ENCODE measurements at regions not wholly inside any gene's neighbourhood (a gene's known extent, or its start where the extent isn't known, plus 50 kb on each side); places are given as distances from the start of the nearest gene placed in this dataset.
"Not testable (repeated sequence)": the region's sequence is repeated elsewhere in the genome, so short reads cannot be mapped to it uniquely, and the experiment has no call there.

DNA sequence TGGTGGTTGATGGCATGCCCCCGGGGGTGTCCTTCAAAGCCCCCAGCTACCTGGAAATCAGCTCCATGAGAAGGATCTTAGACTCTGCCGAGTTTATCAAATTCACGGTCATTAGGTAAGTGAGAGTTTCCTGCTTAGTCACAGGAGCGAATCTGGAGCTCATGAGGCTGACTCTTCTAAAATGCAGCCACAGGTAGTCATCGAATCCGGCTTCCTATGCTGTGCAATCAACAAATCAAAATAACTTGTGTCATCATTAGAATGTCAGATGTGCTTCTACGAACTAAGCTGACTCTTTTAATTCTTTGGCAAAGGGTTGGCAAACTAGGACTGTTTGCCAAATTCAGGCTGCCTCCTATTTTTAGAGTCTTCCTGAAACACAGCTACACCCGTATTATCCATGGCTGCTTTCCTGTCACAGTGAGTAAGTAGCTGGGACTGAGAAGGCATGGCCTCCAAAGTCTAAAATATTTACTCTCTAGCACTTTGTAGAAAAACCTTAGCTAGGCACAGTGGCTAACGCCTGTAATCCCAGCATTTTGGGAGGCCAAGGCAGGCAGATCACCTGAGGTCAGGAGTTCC, 108.0 kb downstream of the NSUN5 start:
- H3F3A ChIP-seq (ENCODE audit: insufficient read depth); H3K4me1 ChIP-seq (ENCODE audit: insufficient read depth); H2AFZ ChIP-seq; H3K9me3 ChIP-seq (ENCODE audit: low read depth); H3K4me3 ChIP-seq; H3K36me3 ChIP-seq (ENCODE audit: low read depth); H3K9ac ChIP-seq; H3K9me2 ChIP-seq (ENCODE audit: insufficient read depth); H3K4me2 ChIP-seq (ENCODE audit: unreplicated experiment); H3K27me3 ChIP-seq (replicated peaks; ENCODE audit: insufficient read depth); in situ Hi-C loops (cut with MboI); DNase-seq; H4K20me1 ChIP-seq (ENCODE audit: insufficient read depth); H3K79me2 ChIP-seq (ENCODE audit: insufficient read depth); H3K27ac ChIP-seq: not testable (repeated sequence)
- no CpG with 5 or more reads among the region's 9 CpGs for WGBS, 2 experiments (ENCODE audit: low coverage in 1 of 2, low lambda C conversion rate in 2 of 2, missing lambda C conversion rate in 2 of 2)

DNA sequence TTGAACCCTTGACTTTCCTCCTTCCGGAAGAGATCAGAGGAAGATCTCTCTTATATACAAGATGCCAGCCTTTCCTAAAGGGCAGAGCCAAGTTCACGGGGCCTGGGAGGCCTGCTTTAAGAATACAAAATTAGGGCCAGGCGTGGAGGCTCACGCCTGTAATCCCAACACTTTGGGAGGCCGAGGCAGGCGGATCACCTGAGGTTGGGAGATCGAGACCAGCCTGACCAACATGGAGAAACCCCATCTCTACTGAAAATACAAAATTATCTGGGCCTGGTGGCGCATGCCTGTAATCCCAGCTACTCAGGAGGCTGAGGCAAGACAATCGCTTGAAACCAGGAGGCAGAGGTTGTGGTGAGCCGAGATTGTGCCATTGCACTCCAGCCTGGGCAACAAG, 108.2 kb upstream of the SPDYE9 start:
- H3K9me3 ChIP-seq (ENCODE audit: low read depth); H3K9me2 ChIP-seq (ENCODE audit: insufficient read depth); H3K27me3 ChIP-seq (replicated peaks; ENCODE audit: insufficient read depth); H3F3A ChIP-seq (ENCODE audit: insufficient read depth); H3K27ac ChIP-seq; H3K36me3 ChIP-seq (ENCODE audit: low read depth); H3K4me2 ChIP-seq (ENCODE audit: unreplicated experiment); H2AFZ ChIP-seq; H3K4me3 ChIP-seq; H3K9ac ChIP-seq; H3K79me2 ChIP-seq (ENCODE audit: insufficient read depth); DNase-seq; in situ Hi-C loops (cut with MboI); H4K20me1 ChIP-seq (ENCODE audit: insufficient read depth); H3K4me1 ChIP-seq (ENCODE audit: insufficient read depth): not testable (repeated sequence)
- WGBS, 2 experiments (ENCODE audit: low coverage in 1 of 2, low lambda C conversion rate in 2 of 2, missing lambda C conversion rate in 2 of 2) = 93 to 94% methylated on average over 8 of the region's 10 CpGs

DNA sequence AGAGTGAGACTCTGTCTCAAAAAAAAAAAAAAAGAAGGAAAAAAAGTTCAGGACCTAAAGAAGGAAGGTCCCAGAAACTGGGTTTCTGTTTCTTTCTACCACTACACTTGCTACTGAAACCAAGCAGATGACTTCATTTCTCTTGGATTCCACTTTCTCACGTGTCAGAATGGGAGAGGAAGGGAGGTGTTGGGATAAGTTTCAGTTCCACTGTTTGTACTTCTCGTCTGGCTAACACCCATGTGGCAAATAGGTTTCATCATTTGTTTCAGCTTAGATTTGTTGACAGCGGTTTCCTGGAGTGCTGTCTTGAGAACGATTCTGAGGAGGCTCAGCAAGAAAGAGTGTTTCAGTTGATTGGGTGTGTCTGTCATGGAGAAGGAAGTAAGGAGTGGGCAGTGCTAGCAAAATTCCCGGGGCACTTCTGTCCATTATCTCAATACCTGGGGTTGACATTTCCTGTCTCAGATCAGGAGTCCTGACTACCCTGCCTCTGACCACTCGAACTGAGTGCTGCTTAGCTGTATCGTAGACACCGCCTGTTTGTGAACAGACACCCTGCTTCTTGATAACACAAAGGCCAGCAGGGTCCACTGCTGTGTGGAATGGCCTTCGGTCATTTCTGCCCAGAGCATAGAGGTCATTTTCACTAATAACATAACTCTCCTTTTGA, 104.8 kb upstream of the SPDYE9 start:
- in situ Hi-C loops (cut with MboI) = not testable (repeated sequence)
- 86 to 100% methylated on average over 3 to 4 of the region's 9 CpGs for WGBS, 2 experiments (ENCODE audit: low coverage in 1 of 2, low lambda C conversion rate in 2 of 2, missing lambda C conversion rate in 2 of 2)

DNA sequence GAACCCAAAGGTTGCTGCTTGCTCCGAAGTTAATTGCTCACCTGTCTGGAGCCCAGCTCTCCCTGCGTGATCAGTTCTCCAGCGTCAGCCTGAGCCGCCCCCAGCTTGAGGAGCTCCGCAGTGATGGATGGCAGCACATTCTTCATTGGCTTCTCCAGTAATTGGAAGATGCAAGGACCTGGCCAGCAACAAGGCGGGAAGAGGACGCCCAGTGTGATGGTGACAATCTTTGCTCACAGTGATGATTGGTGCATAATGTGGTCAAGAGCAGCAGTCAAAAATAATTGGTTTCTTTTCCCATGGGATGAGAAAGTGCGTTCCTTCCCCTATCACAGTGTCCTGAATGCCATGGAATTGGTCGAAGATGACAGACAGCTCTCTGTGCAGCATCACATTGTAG, 102.4 kb upstream of the SPDYE9 start:
- H3K9me2 ChIP-seq (ENCODE audit: insufficient read depth); H2AFZ ChIP-seq; H3K36me3 ChIP-seq (ENCODE audit: low read depth); H3K4me2 ChIP-seq (ENCODE audit: unreplicated experiment); H3K4me1 ChIP-seq (ENCODE audit: insufficient read depth); H3K9ac ChIP-seq; in situ Hi-C loops (cut with MboI); H3F3A ChIP-seq (ENCODE audit: insufficient read depth); H3K27ac ChIP-seq; H3K27me3 ChIP-seq (replicated peaks; ENCODE audit: insufficient read depth); H3K4me3 ChIP-seq; H3K9me3 ChIP-seq (ENCODE audit: low read depth); H3K79me2 ChIP-seq (ENCODE audit: insufficient read depth); DNase-seq; H4K20me1 ChIP-seq (ENCODE audit: insufficient read depth): not testable (repeated sequence)
- WGBS, 2 experiments (ENCODE audit: low coverage in 1 of 2, low lambda C conversion rate in 2 of 2, missing lambda C conversion rate in 2 of 2) = 96 to 100% methylated on average over 5 to 7 of the region's 9 CpGs

More for the DNA sequence above, 104.8 kb upstream of the SPDYE9 start:
- not testable (repeated sequence) for H2AFZ ChIP-seq; H3K9me3 ChIP-seq (ENCODE audit: low read depth); DNase-seq; H3K27ac ChIP-seq; H3K9ac ChIP-seq; H3K4me2 ChIP-seq (ENCODE audit: unreplicated experiment); H4K20me1 ChIP-seq (ENCODE audit: insufficient read depth); H3K9me2 ChIP-seq (ENCODE audit: insufficient read depth); H3K4me3 ChIP-seq; H3F3A ChIP-seq (ENCODE audit: insufficient read depth); H3K27me3 ChIP-seq (replicated peaks; ENCODE audit: insufficient read depth); H3K36me3 ChIP-seq (ENCODE audit: low read depth); H3K79me2 ChIP-seq (ENCODE audit: insufficient read depth); H3K4me1 ChIP-seq (ENCODE audit: insufficient read depth)

DNA sequence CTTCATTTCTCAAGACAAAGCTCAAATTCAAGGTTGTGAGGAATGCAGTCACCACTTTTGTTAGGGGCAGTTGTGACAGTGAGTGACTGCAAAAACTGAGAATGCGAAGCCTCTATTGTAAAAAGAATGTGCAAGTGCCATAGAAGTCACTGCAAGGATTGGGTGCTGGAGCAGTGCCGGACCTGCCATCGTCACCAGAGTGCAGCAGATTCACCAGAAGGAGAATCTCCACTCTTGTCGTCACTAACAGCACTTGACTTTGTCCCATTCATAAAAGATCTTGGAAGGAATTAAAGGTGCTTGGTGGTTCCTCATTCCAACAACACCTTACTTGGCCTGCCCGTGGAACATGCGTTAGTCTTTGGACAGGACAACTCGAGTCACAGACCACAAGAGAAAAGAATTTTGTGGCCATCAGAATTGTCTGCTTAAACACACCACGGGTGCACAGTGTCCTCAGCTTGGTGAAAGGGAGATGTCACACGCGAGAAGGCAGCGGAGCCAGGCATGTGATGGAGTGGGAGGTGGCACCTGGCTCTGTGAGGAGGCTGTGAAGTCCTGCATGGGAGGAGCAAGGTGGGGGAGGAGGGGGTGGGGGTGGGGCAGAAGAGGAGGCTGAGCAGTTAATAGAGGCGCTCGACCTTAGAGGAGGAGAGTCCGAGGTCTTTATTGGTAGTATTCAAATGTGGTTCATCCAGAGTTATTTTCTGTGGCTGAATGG, 100.9 kb upstream of the SPDYE9 start:
- H3F3A ChIP-seq (ENCODE audit: insufficient read depth); H3K9me3 ChIP-seq (ENCODE audit: low read depth); H3K4me3 ChIP-seq; DNase-seq; H3K36me3 ChIP-seq (ENCODE audit: low read depth); H2AFZ ChIP-seq; H3K79me2 ChIP-seq (ENCODE audit: insufficient read depth); H4K20me1 ChIP-seq (ENCODE audit: insufficient read depth); H3K9me2 ChIP-seq (ENCODE audit: insufficient read depth); H3K9ac ChIP-seq; in situ Hi-C loops (cut with MboI); H3K4me1 ChIP-seq (ENCODE audit: insufficient read depth); H3K27ac ChIP-seq; H3K4me2 ChIP-seq (ENCODE audit: unreplicated experiment); H3K27me3 ChIP-seq (replicated peaks; ENCODE audit: insufficient read depth): not testable (repeated sequence)
- WGBS, 2 experiments (ENCODE audit: low coverage in 1 of 2, low lambda C conversion rate in 2 of 2, missing lambda C conversion rate in 2 of 2) = no CpG with 5 or more reads among the region's 14 CpGs

DNA sequence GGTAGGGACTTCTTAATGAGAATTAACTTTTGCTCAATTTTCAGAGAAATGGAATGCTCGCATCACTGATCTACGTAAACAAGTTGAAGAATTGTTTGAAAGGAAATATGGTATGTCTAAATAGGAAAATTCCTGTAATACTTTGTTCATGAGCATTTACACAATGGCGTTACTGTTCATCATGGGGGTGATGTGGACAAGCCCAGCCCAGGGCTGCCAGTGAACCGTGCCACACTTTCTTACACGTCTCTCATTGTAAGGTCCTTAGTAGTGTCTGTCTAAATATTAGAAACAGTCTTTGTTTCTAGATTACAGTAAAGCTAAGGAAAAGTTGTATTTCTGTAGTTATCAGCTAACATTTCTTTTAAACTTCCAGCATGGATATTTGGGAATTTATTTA, 91.0 kb upstream of the SPDYE9 start:
- H3K4me3 ChIP-seq; H3K36me3 ChIP-seq (ENCODE audit: low read depth); H4K20me1 ChIP-seq (ENCODE audit: insufficient read depth); H3K4me2 ChIP-seq (ENCODE audit: unreplicated experiment); H3K9me3 ChIP-seq (ENCODE audit: low read depth); H3F3A ChIP-seq (ENCODE audit: insufficient read depth); H3K27me3 ChIP-seq (replicated peaks; ENCODE audit: insufficient read depth); H3K4me1 ChIP-seq (ENCODE audit: insufficient read depth); DNase-seq; in situ Hi-C loops (cut with MboI); H3K9me2 ChIP-seq (ENCODE audit: insufficient read depth); H2AFZ ChIP-seq; H3K9ac ChIP-seq; H3K27ac ChIP-seq; H3K79me2 ChIP-seq (ENCODE audit: insufficient read depth): not testable (repeated sequence)
- no CpG with 5 or more reads among the region's 5 CpGs for WGBS, 2 experiments (ENCODE audit: low coverage in 1 of 2, low lambda C conversion rate in 2 of 2, missing lambda C conversion rate in 2 of 2)

DNA sequence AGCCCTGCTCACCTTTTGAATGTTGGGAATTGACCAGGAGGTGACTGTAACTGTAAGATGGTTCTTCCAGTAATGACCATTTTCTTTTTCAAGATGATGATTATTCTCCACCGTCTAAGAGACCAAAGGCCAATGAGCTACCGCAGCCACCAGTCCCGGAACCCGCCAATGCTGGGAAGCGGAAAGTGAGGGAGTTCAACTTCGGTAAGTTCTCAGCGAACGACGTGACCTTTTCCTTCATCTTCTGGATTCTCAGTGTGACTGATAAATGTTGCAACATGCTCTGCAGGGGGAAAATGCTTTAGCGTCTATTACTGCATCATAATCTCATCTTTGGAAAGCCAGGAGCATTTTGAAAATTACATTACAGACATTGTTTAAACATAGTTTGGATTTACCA, 89.5 kb upstream of the SPDYE9 start:
- H3K9ac ChIP-seq; H3K9me2 ChIP-seq (ENCODE audit: insufficient read depth); H4K20me1 ChIP-seq (ENCODE audit: insufficient read depth); H3K4me3 ChIP-seq; H3K27me3 ChIP-seq (replicated peaks; ENCODE audit: insufficient read depth); H3F3A ChIP-seq (ENCODE audit: insufficient read depth); H3K27ac ChIP-seq; in situ Hi-C loops (cut with MboI); H2AFZ ChIP-seq; H3K79me2 ChIP-seq (ENCODE audit: insufficient read depth); H3K9me3 ChIP-seq (ENCODE audit: low read depth); H3K4me1 ChIP-seq (ENCODE audit: insufficient read depth); H3K36me3 ChIP-seq (ENCODE audit: low read depth); H3K4me2 ChIP-seq (ENCODE audit: unreplicated experiment); DNase-seq: not testable (repeated sequence)
- WGBS, 2 experiments (ENCODE audit: low coverage in 1 of 2, low lambda C conversion rate in 2 of 2, missing lambda C conversion rate in 2 of 2) = no CpG with 5 or more reads among the region's 10 CpGs

Data from GM23248 (cell line).